ENCODE measurements at regions not wholly inside any gene's neighbourhood (a gene's known extent, or its start where the extent isn't known, plus 50 kb on each side); places are given as distances from the start of the nearest gene placed in this dataset.
"Not testable (repeated sequence)": the region's sequence is repeated elsewhere in the genome, so short reads cannot be mapped to it uniquely, and the experiment has no call there.

- Mint-ChIP-seq H3K4me3 (no peak overlapping the region), H3K36me3 (ENCODE audit: low read depth) (no peaks in the 10 kb centered on the region), H3K27ac (no peak overlapping the region), H3K9me3 (no peaks in the 10 kb centered on the region), H3K27me3 (no peaks in the 10 kb centered on the region), H3K4me1 (ENCODE audit: low read depth) (no peaks in the 10 kb centered on the region)
- no peak for DNase-seq
These were observed 312.8 kb upstream of the SLC16A7 start for GRCh38 chr12:59282999-59283398.

DNA sequence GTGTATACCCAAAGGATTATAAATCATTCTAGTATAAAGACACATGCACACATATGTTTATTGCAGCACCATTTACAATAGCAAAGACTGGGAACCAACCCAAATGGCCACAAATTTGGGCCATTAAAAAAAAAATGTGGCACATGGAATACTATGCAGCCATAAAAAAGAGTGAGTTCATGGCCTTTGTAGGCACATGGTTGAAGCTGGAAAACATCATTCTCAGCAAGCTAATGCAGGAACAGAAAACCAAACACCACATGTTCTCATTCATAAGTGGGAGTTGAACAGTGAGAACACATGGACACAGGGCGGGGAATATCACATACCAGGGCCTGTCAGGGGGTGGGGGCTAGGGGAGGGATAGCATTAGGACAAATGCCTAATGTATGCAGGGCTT lies 322.3 kb upstream of the SLC16A7 start:
- not testable (repeated sequence) for H3K27ac Mint-ChIP-seq

GRCh38 chr12:59268295-59268809 lies 327.5 kb upstream of the SLC16A7 start:
- H3K27ac Mint-ChIP-seq: no peak overlapping the region
- H3K4me3 Mint-ChIP-seq: no peak overlapping the region
- peaks cover 16% of the 10 kb centered on the region for H3K9me3 Mint-ChIP-seq
- H3K27me3 Mint-ChIP-seq: no peaks in the 10 kb centered on the region
- H3K4me1 Mint-ChIP-seq (ENCODE audit: low read depth): no peaks in the 10 kb centered on the region
- no peak for DNase-seq
- no peaks in the 10 kb centered on the region for H3K36me3 Mint-ChIP-seq (ENCODE audit: low read depth)

More for the DNA sequence above, 322.3 kb upstream of the SLC16A7 start:
- H3K4me3 Mint-ChIP-seq; H3K36me3 Mint-ChIP-seq (ENCODE audit: low read depth); H3K4me1 Mint-ChIP-seq (ENCODE audit: low read depth); DNase-seq; H3K27me3 Mint-ChIP-seq: not testable (repeated sequence)
- H3K9me3 Mint-ChIP-seq: peaks cover 18% of the 10 kb centered on the region

DNA sequence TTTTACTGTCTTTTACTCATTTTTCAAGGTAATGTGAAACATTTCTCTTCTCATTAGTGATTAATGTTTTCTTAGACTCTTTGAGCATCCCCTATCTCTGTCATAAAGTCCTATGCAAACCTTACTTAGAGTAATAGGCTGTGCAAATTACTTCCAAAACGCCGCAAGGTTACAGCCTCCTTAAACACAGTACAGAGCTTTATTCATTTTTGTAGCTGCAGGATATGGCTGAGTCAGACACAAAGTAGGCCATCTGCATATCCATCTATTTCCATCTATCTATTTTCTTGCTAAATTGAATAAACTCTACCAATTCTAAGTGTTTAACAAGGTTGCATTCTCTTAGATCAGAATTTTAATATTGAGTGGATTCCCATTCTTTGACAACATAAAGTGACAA lies 335.6 kb upstream of the SLC16A7 start:
- no peaks in the 10 kb centered on the region for H3K4me1 Mint-ChIP-seq (ENCODE audit: low read depth)
- no peak overlapping the region for H3K27ac Mint-ChIP-seq
- H3K36me3 Mint-ChIP-seq (ENCODE audit: low read depth): no peaks in the 10 kb centered on the region
- H3K4me3 Mint-ChIP-seq: no peak overlapping the region
- H3K27me3 Mint-ChIP-seq: no peaks in the 10 kb centered on the region
- H3K9me3 Mint-ChIP-seq: no peaks in the 10 kb centered on the region
- no peak for DNase-seq

DNA sequence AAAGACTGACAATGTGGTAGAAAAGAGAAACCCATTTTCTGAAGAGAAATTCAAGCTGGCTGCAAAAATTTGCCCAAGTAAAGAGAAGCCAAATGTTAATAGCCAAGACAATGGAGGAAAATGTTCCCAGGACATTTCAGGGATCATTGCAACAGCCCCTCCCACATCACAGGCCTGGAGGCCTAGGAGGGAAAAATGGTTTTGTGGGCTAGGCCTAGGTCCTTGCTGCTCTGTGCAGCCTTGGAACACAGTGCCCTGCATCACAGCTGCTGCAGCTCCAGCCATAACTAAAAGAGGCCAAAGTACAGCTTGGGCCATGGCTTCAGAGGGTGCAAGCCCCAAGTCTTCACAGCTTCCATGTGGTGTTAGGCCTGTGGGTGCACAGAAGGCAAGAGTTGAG lies 332.4 kb upstream of the LRIG3 start:
- no peaks in the 10 kb centered on the region for H3K36me3 Mint-ChIP-seq (ENCODE audit: low read depth)
- DNase-seq: no peak
- no peaks in the 10 kb centered on the region for H3K4me1 Mint-ChIP-seq (ENCODE audit: low read depth)
- H3K27me3 Mint-ChIP-seq: no peaks in the 10 kb centered on the region
- no peak overlapping the region for H3K27ac Mint-ChIP-seq
- H3K9me3 Mint-ChIP-seq: peaks cover 10% of the 10 kb centered on the region
- H3K4me3 Mint-ChIP-seq: no peak overlapping the region

- no peaks in the 10 kb centered on the region for H3K27me3 Mint-ChIP-seq
- DNase-seq: no peak
- H3K27ac Mint-ChIP-seq: no peak overlapping the region
- H3K36me3 Mint-ChIP-seq (ENCODE audit: low read depth): no peaks in the 10 kb centered on the region
- no peaks in the 10 kb centered on the region for H3K4me1 Mint-ChIP-seq (ENCODE audit: low read depth)
- peaks cover 10% of the 10 kb centered on the region for H3K9me3 Mint-ChIP-seq
- no peak overlapping the region for H3K4me3 Mint-ChIP-seq
These were observed 330.5 kb upstream of the LRIG3 start for GRCh38 chr12:59250766-59251165.

DNA sequence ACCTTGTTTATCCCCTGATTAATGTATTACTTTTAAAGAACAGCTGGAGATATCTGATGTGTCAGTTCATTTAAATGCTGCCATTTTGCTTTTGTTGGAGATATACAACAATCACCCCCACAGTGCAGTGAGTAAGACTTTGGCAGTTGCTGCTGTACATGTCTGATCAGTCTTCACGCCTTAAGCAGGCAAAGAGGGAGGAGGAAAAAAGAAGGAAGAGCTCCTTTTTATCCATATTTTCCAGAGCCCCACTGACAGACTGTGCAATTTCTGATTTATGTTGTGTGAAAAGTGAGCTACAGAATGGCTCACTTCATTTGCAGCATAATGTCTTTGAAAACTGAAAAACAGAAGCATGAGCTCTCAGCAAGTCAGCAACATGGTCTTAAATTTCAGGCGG lies 319.7 kb upstream of the LRIG3 start:
- Mint-ChIP-seq H3K27me3 (no peaks in the 10 kb centered on the region), H3K4me3 (no peak overlapping the region), H3K9me3 (no peaks in the 10 kb centered on the region), H3K36me3 (ENCODE audit: low read depth) (no peaks in the 10 kb centered on the region), H3K4me1 (ENCODE audit: low read depth) (no peaks in the 10 kb centered on the region), H3K27ac (no peak overlapping the region)
- no peak for DNase-seq

DNA sequence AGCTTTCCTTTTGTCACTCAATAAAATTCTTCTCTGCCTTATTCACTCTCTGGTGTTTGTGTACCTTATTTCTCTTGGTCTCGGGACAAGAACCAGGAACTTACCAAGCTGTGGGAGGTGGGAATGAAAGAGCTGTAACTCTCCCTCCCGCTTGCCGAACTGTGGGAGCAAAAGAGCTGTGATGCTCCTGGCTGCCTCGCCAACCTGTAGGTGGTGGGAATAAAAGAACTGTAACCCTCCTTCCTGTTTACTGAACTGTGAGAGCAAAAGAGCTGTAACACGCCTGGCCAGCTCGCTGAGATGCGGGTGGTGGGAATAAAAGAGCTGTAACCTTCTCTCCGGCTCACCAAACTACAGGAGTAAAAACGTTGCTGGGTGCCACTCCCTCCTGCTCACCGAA lies 314.1 kb upstream of the LRIG3 start:
- Mint-ChIP-seq H3K27ac (no peak overlapping the region), H3K9me3 (peaks cover under 1% of the 10 kb centered on the region), H3K4me1 (ENCODE audit: low read depth) (no peaks in the 10 kb centered on the region), H3K27me3 (no peaks in the 10 kb centered on the region), H3K4me3 (no peak overlapping the region), H3K36me3 (ENCODE audit: low read depth) (no peaks in the 10 kb centered on the region)
- DNase-seq: no peak

GRCh38 chr12:59230334-59230733 lies 310.0 kb upstream of the LRIG3 start:
- no peak overlapping the region for H3K27ac Mint-ChIP-seq
- no peaks in the 10 kb centered on the region for H3K27me3 Mint-ChIP-seq
- DNase-seq: no peak
- H3K4me3 Mint-ChIP-seq: no peak overlapping the region
- peaks cover 7% of the 10 kb centered on the region for H3K9me3 Mint-ChIP-seq
- H3K4me1 Mint-ChIP-seq (ENCODE audit: low read depth): no peaks in the 10 kb centered on the region
- H3K36me3 Mint-ChIP-seq (ENCODE audit: low read depth): no peaks in the 10 kb centered on the region

DNA sequence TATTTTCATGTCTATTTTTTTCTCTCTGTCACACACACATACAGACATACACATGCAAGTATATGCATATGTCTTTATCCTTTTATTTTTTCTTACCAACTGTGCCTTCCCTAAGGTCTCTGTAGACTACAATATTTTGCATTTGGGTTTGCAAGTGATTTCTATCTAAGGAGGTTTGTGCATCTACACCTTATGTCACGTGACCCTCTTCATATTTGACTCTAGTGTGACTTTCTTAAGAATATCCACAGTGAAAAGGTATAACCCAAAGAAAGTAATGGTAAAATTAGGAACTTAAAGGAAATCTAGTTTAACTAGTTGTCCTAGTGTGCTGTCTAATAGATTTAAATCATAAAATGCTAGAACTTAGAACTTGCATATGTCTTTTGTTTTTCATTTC lies 298.8 kb upstream of the LRIG3 start:
- H3K27ac Mint-ChIP-seq: no peak overlapping the region
- no peak for DNase-seq
- H3K4me1 Mint-ChIP-seq (ENCODE audit: low read depth): no peaks in the 10 kb centered on the region
- H3K27me3 Mint-ChIP-seq: no peaks in the 10 kb centered on the region
- H3K36me3 Mint-ChIP-seq (ENCODE audit: low read depth): no peaks in the 10 kb centered on the region
- no peaks in the 10 kb centered on the region for H3K9me3 Mint-ChIP-seq
- no peak overlapping the region for H3K4me3 Mint-ChIP-seq

- no peak overlapping the region for H3K27ac Mint-ChIP-seq
- H3K4me3 Mint-ChIP-seq: no peak overlapping the region
- peaks cover 13% of the 10 kb centered on the region for H3K9me3 Mint-ChIP-seq
- no peak for DNase-seq
- H3K27me3 Mint-ChIP-seq: no peaks in the 10 kb centered on the region
- no peaks in the 10 kb centered on the region for H3K36me3 Mint-ChIP-seq (ENCODE audit: low read depth)
- no peaks in the 10 kb centered on the region for H3K4me1 Mint-ChIP-seq (ENCODE audit: low read depth)
These were observed 276.7 kb upstream of the LRIG3 start for GRCh38 chr12:59196989-59197388.

- Mint-ChIP-seq H3K27me3 (no peaks in the 10 kb centered on the region), H3K4me1 (ENCODE audit: low read depth) (no peaks in the 10 kb centered on the region), H3K4me3 (no peak overlapping the region)
These were observed 274.5 kb upstream of the LRIG3 start for GRCh38 chr12:59194794-59195193.

GRCh38 chr12:59193476-59194050 lies 273.3 kb upstream of the LRIG3 start:
- peaks cover 13% of the 10 kb centered on the region for H3K9me3 Mint-ChIP-seq
- H3K4me1 Mint-ChIP-seq (ENCODE audit: low read depth): no peaks in the 10 kb centered on the region
- DNase-seq: no peak
- no peak overlapping the region for H3K27ac Mint-ChIP-seq
- H3K27me3 Mint-ChIP-seq: no peaks in the 10 kb centered on the region
- H3K36me3 Mint-ChIP-seq (ENCODE audit: low read depth): no peaks in the 10 kb centered on the region
- no peak overlapping the region for H3K4me3 Mint-ChIP-seq

More at GRCh38 chr12:59194794-59195193, 274.5 kb upstream of the LRIG3 start:
- DNase-seq: no peak
- Mint-ChIP-seq H3K27ac (no peak overlapping the region), H3K9me3 (peaks cover 13% of the 10 kb centered on the region), H3K36me3 (ENCODE audit: low read depth) (no peaks in the 10 kb centered on the region)

DNA sequence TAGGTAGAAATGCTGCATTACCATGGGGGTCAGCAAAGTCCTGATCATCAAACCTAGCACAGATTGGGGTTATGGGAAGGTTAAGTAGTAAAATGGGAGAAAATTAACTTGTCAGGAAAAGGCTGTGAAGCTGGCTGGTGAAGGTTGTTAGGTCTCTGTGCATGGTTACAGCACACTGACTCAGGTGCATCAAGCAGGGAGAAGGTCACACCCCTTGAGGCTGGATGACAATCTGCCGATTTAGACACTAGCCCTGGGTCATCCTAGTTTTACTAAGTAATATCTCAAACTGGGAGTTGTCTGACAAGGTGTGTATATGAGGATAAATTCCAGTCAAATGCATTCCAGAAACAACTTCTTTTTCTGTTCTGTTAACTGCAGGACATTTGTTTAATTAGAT lies 271.1 kb upstream of the LRIG3 start:
- Mint-ChIP-seq H3K27me3 (no peaks in the 10 kb centered on the region), H3K36me3 (ENCODE audit: low read depth) (no peaks in the 10 kb centered on the region), H3K4me3 (no peak overlapping the region), H3K9me3 (peaks cover 13% of the 10 kb centered on the region), H3K4me1 (ENCODE audit: low read depth) (no peaks in the 10 kb centered on the region), H3K27ac (no peak overlapping the region)
- DNase-seq: no peak

GRCh38 chr12:59186451-59186850 lies 266.1 kb upstream of the LRIG3 start:
- Mint-ChIP-seq H3K4me3 (no peak overlapping the region), H3K9me3 (no peaks in the 10 kb centered on the region), H3K27me3 (no peaks in the 10 kb centered on the region), H3K27ac (no peak overlapping the region), H3K36me3 (ENCODE audit: low read depth) (no peaks in the 10 kb centered on the region), H3K4me1 (ENCODE audit: low read depth) (peaks cover 4% of the 10 kb centered on the region)
- no peak for DNase-seq

GRCh38 chr12:59185295-59185694 lies 265.0 kb upstream of the LRIG3 start:
- Mint-ChIP-seq H3K27ac (no peak overlapping the region), H3K4me3 (no peak overlapping the region), H3K27me3 (no peaks in the 10 kb centered on the region), H3K4me1 (ENCODE audit: low read depth) (peaks cover 4% of the 10 kb centered on the region), H3K9me3 (no peaks in the 10 kb centered on the region), H3K36me3 (ENCODE audit: low read depth) (no peaks in the 10 kb centered on the region)
- DNase-seq: no peak

Data from activated T-cell treated with anti-CD3 and anti-CD28 coated beads, Interleukin-2, amount 50 U/mL, for 24 hours (primary cell).